Upper lobe of right lung (tissue), 1 donor: ENCODE measurements at regions not wholly inside any gene's neighbourhood (a gene's known extent, or its start where the extent isn't known, plus 50 kb on each side); places are given as distances from the start of the nearest gene placed in this dataset.

ENCODE experiments used
- ATAC-seq: fragments of 200-7000 bp; cut with Tn5 transposase; one replicate; pipeline ENCODE4 v1.9.1; 2020; ENCODE audit warnings: mild to moderate bottlenecking, moderate library complexity
- DNase-seq: peaks from one replicate; pipeline ENCODE4 v3.0.0-alpha.2; 2020
- H3K27ac ChIP-seq: fragments of 200-600 bp; one replicate; pipeline ENCODE4 v1.8.0; 2022
- H3K27me3 ChIP-seq: fragments of 200-600 bp; one replicate; pipeline ENCODE4 v1.8.0; 2022; ENCODE audit warnings: mild to moderate bottlenecking
- H3K36me3 ChIP-seq: fragments of 200-600 bp; one replicate; pipeline ENCODE4 v1.8.0; 2022
- H3K4me1 ChIP-seq: fragments of 200-600 bp; one replicate; pipeline ENCODE4 v1.8.0; 2022
- H3K4me3 ChIP-seq: fragments of 200-600 bp; one replicate; pipeline ENCODE4 v1.8.0; 2022; ENCODE audit warnings: mild to moderate bottlenecking
- H3K9me3 ChIP-seq: fragments of 200-600 bp; one replicate; pipeline ENCODE4 v1.8.0; 2022
- CTCF ChIP-seq: fragments of 200-600 bp; IDR thresholded peaks from one replicate; pipeline ENCODE4 v1.8.0; 2022; ENCODE audit warnings: antibody characterized with exemption
- intact Hi-C: fragments of 100-400 bp; cut with DNase I; formaldehyde crosslinking; loops from one replicate; pipeline ENCODE4 v1.11.0; 2022
- donor health status: DM: no; HTN: yes; CAD: no; lungs with severe emphysema.

GRCh38 chr3:176505878-176506621, 691.2 kb downstream of the TBL1XR1 start:
- H3K36me3 ChIP-seq: no peaks in the 10 kb centered on the region
- intact Hi-C loops: no loop called here
- no peaks in the 10 kb centered on the region for H3K9me3 ChIP-seq
- no peaks in the 10 kb centered on the region for H3K4me1 ChIP-seq
- no peak for TF ChIP-seq CTCF
- ATAC-seq: no peak
- DNase-seq: no peak
- no peak overlapping the region for H3K27ac ChIP-seq
- no peaks in the 10 kb centered on the region for H3K27me3 ChIP-seq
- H3K4me3 ChIP-seq: no peak overlapping the region

DNA sequence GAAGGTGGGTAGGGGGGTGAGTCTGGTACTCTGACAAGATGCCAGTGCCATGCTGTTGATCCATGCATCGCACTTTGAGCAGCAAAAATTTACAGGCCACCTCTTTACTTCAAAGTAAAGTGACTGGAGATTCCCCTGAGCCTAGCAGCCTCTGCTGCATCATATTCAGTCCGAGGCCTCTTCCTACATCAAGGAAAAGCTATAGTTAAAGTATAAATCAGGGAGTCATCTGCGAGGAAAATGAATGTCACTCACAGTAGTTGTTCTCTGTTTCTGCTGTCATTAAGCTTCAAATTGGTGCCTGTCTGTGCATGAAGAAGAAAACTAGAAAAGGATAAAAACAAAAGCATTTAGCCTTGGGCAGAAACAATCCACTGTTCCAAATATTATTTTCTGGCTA, 706.2 kb downstream of the TBL1XR1 start:
- no peaks in the 10 kb centered on the region for H3K27me3 ChIP-seq
- no peak for TF ChIP-seq CTCF
- ATAC-seq (no peak), DNase-seq (no peak)
- H3K4me3 ChIP-seq: no peak overlapping the region
- no peaks in the 10 kb centered on the region for H3K9me3 ChIP-seq
- no peaks in the 10 kb centered on the region for H3K36me3 ChIP-seq
- intact Hi-C loops: no loop called here
- no peak overlapping the region for H3K27ac ChIP-seq
- H3K4me1 ChIP-seq: no peaks in the 10 kb centered on the region

DNA sequence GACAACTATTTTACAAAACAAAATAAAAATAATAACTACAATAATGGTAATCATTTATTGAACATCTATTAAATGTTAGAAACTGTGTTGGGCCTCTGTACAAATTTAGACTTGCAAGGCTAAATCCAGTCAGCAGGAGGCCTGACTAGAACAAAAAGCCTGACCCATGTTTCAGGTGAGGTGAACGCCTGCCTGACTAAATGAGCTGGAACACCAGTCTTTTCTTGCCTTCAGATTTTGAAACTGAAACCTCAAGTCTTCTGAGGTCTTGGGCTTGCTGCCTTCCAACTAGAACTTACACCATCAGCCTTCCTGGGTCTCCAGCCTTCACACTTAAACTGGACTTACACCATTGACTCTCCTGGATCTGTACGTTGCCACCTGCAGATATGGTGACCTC, 706.9 kb downstream of the TBL1XR1 start:
- Histone ChIP-seq H3K27ac (no peak overlapping the region), H3K36me3 (no peaks in the 10 kb centered on the region), H3K4me3 (no peak overlapping the region), H3K27me3 (no peaks in the 10 kb centered on the region), H3K9me3 (no peaks in the 10 kb centered on the region), H3K4me1 (no peaks in the 10 kb centered on the region)
- TF ChIP-seq CTCF: no peak
- intact Hi-C loops: no loop called here
- no peak for ATAC-seq
- no peak for DNase-seq

GRCh38 chr3:176479248-176479647, 718.0 kb downstream of the TBL1XR1 start:
- no peak overlapping the region for H3K4me3 ChIP-seq
- H3K36me3 ChIP-seq: no peaks in the 10 kb centered on the region
- H3K27me3 ChIP-seq: no peaks in the 10 kb centered on the region
- intact Hi-C loops: no loop called here
- no peak overlapping the region for H3K27ac ChIP-seq
- no peaks in the 10 kb centered on the region for H3K4me1 ChIP-seq
- DNase-seq: no peak
- ATAC-seq: no peak
- TF ChIP-seq CTCF: no peak
- no peaks in the 10 kb centered on the region for H3K9me3 ChIP-seq

DNA sequence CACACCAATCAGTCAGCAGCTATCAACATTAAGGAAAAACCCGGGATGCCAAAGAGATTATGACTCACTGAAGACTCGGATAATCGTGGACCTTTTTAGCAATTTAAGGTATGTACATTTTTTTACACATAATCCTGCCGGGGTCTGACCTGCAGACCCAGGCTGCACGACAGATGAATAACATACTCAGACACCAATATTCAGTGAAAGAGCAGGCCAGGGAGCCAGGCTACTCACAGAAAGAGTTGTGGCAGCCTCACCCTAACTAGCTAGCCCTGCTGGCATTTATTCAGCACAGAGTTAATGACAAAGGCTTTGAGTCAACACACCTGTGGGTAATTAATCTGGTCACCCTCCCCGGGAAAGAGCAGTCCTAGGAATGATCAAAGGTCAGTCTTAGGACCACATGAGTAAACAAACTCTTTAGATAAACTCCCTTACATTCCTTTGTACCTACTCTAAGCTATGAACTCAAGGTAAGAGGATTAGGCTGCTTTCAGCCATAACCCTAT, 727.5 kb downstream of the TBL1XR1 start:
- Histone ChIP-seq H3K4me3 (no peak overlapping the region), H3K27ac (no peak overlapping the region), H3K27me3 (no peaks in the 10 kb centered on the region), H3K36me3 (no peaks in the 10 kb centered on the region), H3K9me3 (no peaks in the 10 kb centered on the region), H3K4me1 (no peaks in the 10 kb centered on the region)
- intact Hi-C loops: no loop called here
- no peak for ATAC-seq
- TF ChIP-seq CTCF: no peak
- no peak for DNase-seq
